GM21423 (cell line): ENCODE measurements at regions not wholly inside any gene's neighbourhood (a gene's known extent, or its start where the extent isn't known, plus 50 kb on each side); places are given as distances from the start of the nearest gene placed in this dataset.
"Not testable (repeated sequence)": the region's sequence is repeated elsewhere in the genome, so short reads cannot be mapped to it uniquely, and the experiment has no call there.

Source experiments
- ATAC-seq: cut with Tn5 transposase; IDR thresholded peaks from one replicate; pipeline ENCODE4 v1.9.1; 2021; ENCODE audit warnings: mild to moderate bottlenecking, moderate library complexity; ENCODE audit not compliant: unreplicated experiment

GRCh38 chr3:188972310-188972709, 199.5 kb upstream of the TPRG1 start:
- no peak for ATAC-seq

GRCh38 chr3:188974856-188975599, 196.7 kb upstream of the TPRG1 start:
- no peak for ATAC-seq

- ATAC-seq = no peak
Measured at GRCh38 chr3:188975600-188976314, 196.0 kb upstream of the TPRG1 start.

- ATAC-seq = no peak
Measured at GRCh38 chr3:188976407-188976806, 195.4 kb upstream of the TPRG1 start.

GRCh38 chr3:188978421-188979171, 193.2 kb upstream of the TPRG1 start:
- no peak for ATAC-seq

GRCh38 chr3:188979248-188979647, 192.5 kb upstream of the TPRG1 start:
- ATAC-seq = no peak

- no peak for ATAC-seq
Measured at GRCh38 chr3:188979669-188980310, 192.0 kb upstream of the TPRG1 start.

GRCh38 chr3:188993181-188993580, 178.6 kb upstream of the TPRG1 start:
- no peak for ATAC-seq

- no peak for ATAC-seq
Measured at GRCh38 chr3:189001559-189001958, 170.2 kb upstream of the TPRG1 start.

GRCh38 chr3:189003410-189003809, 168.4 kb upstream of the TPRG1 start:
- no peak for ATAC-seq

GRCh38 chr3:189013224-189013888, 158.4 kb upstream of the TPRG1 start:
- no peak for ATAC-seq

- no peak for ATAC-seq
Measured at GRCh38 chr3:189014526-189014925, 157.2 kb upstream of the TPRG1 start.

- ATAC-seq = not testable (repeated sequence)
Measured at GRCh38 chr3:189022576-189023466, 148.9 kb upstream of the TPRG1 start.

- no peak for ATAC-seq
Measured at GRCh38 chr3:189025866-189026265, 145.9 kb upstream of the TPRG1 start.

- no peak for ATAC-seq
Measured at GRCh38 chr3:189027626-189028155, 144.1 kb upstream of the TPRG1 start.

- ATAC-seq = no peak
Measured at GRCh38 chr3:189038773-189039745, 132.7 kb upstream of the TPRG1 start.

- no peak for ATAC-seq
Measured at GRCh38 chr3:189040656-189041335, 131.0 kb upstream of the TPRG1 start.
